PC-9 (cell line): ENCODE measurements at regions not wholly inside any gene's neighbourhood (a gene's known extent, or its start where the extent isn't known, plus 50 kb on each side); places are given as distances from the start of the nearest gene placed in this dataset.

ENCODE experiments used
- CTCF ChIP-seq: fragments of 200-600 bp; sonication (generic); conservative IDR thresholded peaks from 2 replicates; pipeline ENCODE4 v1.6.1; 2017; ENCODE audit warnings: mixed run types, antibody characterized with exemption, mild to moderate bottlenecking, moderate library complexity
- EZH2 ChIP-seq: fragments of 200-600 bp; sonication (generic); IDR thresholded peaks from 2 replicates; pipeline ENCODE4 v1.8.0; 2017; ENCODE audit warnings: antibody characterized with exemption, low read depth

- TF ChIP-seq CTCF = no peak
- TF ChIP-seq EZH2 = no peak
Measured at GRCh38 chr6:113599444-113599843, 257.7 kb upstream of the MARCKS start.
